Vagina (tissue), 2 donors: ENCODE measurements at regions not wholly inside any gene's neighbourhood (a gene's known extent, or its start where the extent isn't known, plus 50 kb on each side); places are given as distances from the start of the nearest gene placed in this dataset.

Experiments
- POLR2A ChIP-seq, 2 donors: fragments of 450-650 bp; IDR thresholded peaks; one replicate each; pipeline ENCODE4 v1.6.1; 2017; ENCODE audit warnings: antibody characterized with exemption in 2 of 2, mild to moderate bottlenecking in 2 of 2, moderate library complexity in 2 of 2
- TF ChIP-seq, protein P1 (sequence below), 3 experiments: fragments of 450-650 bp in 2 of 3; fragments of 200-600 bp in 1 of 3; sonication (generic) in 1 of 3; IDR thresholded peaks; one replicate each; pipeline ENCODE4 v1.5.1; 2017 to 2019; ENCODE audit warnings: antibody characterized with exemption in 3 of 3, mild to moderate bottlenecking in 2 of 3, moderate library complexity in 2 of 3

DNA sequence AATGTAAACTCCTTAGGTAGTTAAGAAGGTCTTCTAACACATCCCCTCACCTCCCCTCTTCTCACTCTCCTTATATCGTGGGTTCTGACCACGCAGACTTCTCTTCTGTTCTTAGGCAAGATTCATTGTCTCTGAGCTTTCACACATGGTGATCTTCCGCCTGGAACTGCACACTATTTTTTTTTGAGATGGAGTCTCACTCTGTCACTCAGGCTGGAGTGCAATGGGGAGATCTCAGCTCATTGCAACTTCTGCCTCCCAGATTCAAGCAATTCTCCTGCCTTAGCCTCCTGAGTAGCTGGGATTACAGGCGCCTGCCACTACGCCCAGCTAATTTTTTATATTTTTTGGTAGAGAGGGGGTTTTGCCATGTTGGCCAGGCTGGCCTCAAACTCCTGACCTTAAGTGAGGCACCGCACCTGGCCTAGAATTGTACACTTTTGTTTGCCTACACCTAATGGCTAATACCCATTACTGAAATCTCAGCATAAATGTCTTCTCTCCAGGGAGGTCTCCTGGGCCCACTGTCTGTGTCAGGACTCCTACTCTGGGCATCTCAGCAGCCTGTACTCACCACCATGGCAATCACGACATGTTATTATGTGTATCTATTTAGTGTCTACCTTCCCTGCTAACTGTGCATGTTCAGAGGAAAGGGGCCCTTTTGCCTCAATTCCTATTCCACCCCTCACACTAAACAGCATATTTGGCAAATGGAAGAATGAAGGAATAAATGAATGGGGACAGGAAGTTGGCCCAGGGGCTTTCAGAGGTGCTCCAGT, 646.3 kb upstream of the DPP6 start:
- TF ChIP-seq, protein P1, sequence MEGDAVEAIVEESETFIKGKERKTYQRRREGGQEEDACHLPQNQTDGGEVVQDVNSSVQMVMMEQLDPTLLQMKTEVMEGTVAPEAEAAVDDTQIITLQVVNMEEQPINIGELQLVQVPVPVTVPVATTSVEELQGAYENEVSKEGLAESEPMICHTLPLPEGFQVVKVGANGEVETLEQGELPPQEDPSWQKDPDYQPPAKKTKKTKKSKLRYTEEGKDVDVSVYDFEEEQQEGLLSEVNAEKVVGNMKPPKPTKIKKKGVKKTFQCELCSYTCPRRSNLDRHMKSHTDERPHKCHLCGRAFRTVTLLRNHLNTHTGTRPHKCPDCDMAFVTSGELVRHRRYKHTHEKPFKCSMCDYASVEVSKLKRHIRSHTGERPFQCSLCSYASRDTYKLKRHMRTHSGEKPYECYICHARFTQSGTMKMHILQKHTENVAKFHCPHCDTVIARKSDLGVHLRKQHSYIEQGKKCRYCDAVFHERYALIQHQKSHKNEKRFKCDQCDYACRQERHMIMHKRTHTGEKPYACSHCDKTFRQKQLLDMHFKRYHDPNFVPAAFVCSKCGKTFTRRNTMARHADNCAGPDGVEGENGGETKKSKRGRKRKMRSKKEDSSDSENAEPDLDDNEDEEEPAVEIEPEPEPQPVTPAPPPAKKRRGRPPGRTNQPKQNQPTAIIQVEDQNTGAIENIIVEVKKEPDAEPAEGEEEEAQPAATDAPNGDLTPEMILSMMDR (IDR thresholded peaks at IDR 0.05), result no peak
- no peak for TF ChIP-seq POLR2A (IDR thresholded peaks at IDR 0.05)
